ENCODE measurements at regions not wholly inside any gene's neighbourhood (a gene's known extent, or its start where the extent isn't known, plus 50 kb on each side); places are given as distances from the start of the nearest gene placed in this dataset.

DNA sequence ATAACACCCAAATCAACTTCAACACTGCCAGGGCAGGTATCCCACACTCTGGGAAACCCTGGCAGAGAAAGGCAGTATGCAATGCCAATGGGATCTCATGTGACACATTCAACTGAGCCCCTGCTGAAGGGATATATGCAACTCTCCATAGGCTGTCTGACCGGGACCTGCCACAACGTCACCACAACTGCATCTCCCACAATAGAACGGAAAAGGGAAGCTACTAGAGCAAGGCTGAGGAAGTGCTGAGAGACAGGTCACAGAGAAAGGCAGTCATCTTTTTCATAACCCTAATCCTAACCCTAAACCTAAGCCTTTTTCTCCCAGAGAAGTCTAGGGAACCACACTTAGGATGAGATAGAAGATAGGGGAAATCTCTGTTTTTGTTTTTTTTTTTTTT is 345.9 kb upstream of the CD180 start:
- DNase-seq: no peak

DNA sequence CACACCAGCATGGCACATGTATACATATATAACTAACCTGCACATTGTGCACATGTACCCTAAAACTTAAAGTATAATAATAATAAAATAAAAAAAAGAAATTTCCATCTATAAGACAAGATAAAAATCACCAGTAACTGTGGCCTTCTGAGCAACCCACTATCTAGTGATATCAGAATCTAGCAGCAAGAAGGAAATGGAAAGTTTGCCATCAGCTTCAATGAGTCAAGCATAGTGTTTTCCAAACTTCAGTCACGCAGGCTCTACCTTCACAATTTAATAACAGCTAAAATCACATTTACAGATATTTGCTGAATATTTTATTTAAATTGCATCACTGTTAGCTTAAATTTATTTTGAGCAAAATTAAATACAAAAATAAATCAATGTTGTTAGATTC is 345.3 kb upstream of the CD180 start:
- no peak for DNase-seq

DNA sequence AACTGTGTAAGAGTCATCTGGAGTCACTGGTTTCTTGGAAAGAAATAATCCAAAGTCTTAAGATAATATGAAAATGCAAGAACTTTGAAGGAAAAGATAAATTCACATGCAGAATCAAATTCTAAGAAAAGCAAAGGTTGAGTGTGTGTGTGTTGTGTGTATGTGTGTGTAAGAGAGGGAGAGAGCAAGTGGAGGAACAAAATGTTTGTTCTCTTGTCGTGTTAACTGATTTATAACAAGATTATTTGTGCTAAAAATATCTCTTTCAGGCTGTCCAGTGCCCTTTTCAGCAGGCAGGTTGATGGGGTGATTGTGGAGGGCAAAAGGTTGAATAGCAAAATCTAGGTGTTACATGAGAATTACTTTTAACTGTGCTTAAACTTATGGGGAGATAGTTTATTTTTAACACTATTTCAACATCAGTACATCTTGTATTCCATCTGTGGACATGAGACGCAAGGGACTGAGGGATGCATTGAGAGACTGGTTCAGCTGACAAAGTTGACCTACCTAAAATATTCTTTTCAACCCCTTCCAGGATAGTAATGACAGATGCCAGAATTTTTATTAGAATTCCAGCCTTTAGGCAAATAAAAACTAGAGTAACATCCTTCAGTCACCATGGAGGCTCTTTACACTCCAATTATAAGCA is 342.4 kb upstream of the CD180 start:
- no peak for DNase-seq

DNA sequence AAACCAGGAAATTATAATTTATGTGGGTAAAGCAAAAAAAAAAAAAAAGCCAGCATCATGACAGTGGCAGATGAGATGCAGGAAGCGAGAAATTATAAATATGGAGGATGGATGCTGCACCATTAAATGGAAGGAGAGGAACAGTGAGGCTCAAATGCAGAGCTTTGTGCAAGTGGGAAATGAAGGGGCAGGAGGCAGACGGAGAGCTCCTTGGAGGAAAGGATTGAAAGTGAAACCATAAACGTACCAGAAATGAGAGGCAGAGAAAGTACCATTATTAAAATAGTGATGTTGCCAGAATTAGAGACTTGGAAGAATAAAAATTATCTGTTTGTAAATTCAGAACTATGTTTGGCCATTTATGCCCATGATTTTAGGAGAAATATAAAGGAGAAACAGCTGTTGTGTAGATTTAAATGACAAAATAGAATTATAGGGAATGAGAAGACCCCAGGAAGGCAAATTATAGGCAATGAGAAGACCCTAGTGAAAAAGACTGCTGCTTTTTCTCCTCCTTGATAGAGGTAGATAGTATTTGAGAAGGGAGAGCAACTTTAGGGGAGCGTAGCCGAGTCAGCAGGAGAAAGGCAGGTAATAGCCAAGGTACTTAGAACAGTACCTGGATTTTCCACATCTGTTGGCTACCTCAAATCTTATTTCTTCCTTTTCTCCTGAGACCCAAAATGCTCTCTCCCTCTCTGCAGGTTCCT is 341.0 kb upstream of the CD180 start:
- DNase-seq: no peak

DNA sequence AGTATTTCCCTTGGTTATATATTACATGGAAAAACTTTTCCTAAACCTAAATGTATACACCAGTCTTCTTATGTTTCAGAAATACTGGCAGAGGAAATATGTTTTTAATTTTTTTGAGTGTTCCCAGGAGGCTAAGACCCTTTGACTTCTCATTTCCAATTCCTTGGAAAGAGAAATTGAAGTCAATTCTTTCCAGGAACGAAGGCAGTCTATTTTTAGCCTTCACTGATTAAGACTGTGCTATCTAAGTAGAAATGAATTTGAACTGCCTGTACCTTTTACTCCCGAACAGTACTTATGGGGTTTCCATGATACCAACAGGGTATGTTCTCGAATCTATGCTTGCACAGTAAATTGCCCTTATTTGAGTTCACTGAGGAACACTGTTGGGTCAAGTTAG is 340.3 kb upstream of the CD180 start:
- no peak for DNase-seq

GRCh38 chr5:67530609-67531255 is 334.1 kb upstream of the CD180 start:
- DNase-seq: no peak

GRCh38 chr5:67528953-67529352 is 332.4 kb upstream of the CD180 start:
- DNase-seq: no peak

DNA sequence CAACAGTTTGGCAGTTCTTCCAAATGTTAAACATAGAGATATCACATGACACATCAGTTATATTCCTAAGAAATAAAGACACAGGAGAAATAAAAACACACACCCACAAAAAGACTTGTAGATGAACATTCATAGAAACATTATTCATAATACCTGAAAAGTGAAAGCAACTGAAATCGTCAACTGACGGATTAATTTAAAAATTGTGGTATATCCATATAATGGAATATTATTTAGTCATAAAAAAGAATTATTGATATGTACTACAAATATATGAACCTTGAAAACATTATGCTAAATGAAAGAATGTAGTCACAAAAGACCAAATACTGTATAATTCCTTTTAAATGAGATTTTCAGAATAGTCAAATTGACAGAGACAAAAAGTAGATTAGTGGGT is 330.2 kb upstream of the CD180 start:
- DNase-seq: no peak

DNA sequence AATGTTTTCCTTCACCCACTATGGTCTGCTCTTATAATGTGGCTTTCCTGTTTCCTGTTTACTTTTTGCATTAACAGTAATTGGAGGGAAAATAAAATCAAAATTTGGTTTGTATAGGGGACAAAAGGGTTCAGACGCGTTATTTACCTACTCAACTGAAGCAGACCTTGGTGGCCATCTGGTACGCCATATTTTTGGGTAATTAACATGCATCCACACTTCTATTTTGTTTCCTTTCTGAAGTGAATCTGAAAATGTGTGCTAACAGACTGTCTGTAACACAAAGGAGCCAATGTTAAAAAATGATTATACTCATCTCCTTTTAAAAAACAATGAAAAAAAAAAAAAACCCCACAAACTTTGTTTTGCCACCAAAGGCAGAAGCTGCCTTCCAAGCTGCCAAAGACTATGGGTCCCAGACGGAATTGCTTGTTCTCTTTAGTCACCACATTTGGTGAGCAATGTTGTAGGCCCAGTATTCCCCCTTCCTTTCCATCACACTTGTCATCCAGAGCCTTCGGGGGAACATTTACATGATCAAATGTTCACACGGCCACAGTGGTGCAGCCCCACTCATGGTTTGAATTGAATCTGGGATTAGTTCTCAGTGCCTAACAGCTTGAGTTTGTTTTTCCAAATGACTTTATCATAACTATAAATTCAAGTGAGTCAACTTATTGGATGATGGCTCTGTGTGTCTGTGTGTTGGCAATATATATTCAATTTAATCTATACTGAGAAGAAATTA is 323.7 kb upstream of the CD180 start:
- DNase-seq: no peak

GRCh38 chr5:67518227-67518626 is 321.6 kb upstream of the CD180 start:
- no peak for DNase-seq

GRCh38 chr5:67516948-67517565 is 320.5 kb upstream of the CD180 start:
- DNase-seq: no peak

- no peak for DNase-seq
These were observed 319.2 kb upstream of the CD180 start for GRCh38 chr5:67515762-67516161.

DNA sequence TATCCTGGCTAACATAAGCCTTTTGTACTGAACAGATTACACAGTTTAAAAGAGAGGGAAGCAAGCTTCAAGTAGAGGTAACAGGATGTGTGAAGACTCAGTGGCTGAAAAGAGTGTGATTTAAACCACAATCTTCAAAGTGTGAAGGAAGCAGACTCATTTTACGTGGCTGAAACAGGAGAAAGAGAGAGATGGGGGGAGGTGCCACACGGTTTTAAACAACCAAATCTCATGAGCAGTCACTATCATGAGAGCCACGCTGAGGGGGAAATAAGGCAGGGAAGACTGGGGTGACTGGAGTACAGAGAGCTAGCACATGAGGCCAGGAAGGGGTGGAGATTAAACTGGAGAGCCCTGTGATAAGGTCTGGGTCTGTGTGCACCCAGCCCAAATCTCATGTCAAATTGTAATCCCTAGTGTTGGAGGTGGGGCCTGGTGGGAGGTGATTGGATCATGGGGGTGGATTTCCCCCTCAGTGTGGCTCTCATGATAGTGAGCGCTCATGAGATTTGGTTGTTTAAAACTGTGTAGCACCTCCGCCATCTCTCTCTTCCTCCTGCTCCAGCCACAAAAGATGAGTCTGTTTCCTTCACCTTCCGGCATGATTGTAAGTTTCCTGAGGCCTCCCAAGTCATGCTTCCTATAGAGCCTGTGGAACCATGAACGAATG is 318.6 kb upstream of the CD180 start:
- DNase-seq: no peak

DNA sequence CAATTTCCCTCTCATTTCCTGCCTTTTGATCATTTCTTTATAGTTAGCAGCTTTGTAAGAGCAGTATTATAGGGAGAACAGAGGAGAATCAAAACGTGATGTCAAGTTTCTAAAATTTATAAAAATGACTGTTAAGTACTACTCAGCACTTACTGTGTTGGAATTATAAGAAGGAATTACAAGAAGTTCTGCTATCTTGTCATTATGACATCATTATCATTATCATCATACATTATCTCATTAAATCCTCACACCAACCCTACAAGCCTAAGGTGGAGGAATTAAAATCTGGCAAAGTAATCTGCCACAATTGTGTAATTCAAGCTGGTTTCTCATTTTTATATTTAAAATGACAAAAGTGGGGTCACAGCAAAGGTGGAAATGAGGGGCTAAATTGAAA is 316.2 kb upstream of the CD180 start:
- no peak for DNase-seq

DNA sequence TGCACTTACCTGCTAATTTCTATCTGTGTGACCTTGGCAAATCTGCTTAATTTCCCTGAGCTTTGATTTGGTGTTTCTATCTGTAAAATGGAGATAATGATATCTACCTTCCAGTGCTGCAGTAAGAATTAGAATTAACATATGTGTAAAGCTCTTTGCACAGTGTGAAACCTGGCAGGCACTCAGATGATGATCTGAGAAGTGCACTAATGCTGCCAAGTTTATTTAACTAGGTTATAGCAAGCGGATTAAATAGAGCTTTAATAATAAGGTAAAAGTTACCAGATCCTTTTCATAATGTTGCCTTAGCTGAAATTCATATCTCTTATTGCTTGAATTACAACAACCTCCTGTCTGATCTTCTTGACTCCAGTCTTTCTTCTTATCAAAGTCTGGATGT is 315.3 kb upstream of the CD180 start:
- no peak for DNase-seq

DNA sequence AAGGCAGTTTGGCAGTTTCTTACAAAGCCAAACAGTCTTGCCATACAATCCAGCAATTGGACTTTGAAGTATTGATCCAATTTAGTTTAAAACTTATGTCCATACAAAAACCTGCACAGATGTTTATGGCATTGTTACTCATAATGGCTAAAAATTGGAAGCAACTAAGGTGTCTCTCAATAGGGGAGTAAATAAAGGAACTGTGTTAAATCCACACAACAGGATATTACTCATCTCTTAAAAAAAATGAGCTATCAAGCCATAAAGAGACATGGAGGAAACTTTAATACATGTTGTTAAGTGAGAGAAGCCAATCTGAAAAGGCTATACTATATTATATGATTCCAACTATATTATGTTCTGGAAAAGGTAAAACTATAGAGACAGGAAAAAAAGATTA is 313.6 kb upstream of the CD180 start:
- DNase-seq: no peak

- no peak for DNase-seq
These were observed 313.0 kb upstream of the CD180 start for GRCh38 chr5:67509402-67510186.

DNA sequence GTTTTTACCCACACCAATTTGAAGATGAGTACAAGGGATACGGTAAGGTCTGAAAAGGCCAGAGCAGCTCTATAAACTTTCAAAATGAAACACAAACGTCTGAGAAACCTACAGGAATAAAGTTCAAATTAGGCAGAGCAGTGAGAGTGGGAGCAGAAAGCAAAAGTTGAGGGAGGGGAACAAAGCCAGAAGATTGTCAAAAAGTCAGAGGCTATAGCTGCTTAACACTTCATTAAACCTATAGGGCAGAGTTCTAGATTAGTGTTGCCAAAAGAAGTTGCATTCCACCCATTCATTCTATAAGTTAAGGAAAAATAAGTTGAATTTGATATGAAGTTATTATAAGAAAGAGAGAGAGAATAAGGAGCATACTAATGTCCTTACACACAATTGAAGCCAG is 309.6 kb upstream of the CD180 start:
- no peak for DNase-seq

DNA sequence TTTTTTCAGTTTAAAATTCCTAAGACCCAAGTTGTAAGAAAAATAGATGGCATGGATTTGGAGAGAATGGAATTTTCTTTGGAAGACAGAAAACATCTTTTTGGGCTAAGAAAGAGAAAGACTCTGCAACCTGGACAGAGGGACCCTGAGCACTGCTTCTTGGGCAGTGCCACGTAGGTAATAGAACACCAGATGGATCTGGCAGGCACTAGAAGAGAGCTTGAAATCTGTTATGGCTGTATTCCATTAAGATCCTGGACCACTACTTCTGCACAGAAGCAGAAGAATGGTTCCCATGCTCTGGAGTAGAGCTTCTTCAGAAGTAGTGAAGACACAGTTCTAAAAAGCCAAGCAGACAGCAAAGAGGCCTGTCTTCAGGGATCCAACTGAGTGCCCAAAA is 306.4 kb upstream of the CD180 start:
- no peak for DNase-seq

- DNase-seq: no peak
These were observed 299.5 kb upstream of the CD180 start for GRCh38 chr5:67496051-67496450.

DNA sequence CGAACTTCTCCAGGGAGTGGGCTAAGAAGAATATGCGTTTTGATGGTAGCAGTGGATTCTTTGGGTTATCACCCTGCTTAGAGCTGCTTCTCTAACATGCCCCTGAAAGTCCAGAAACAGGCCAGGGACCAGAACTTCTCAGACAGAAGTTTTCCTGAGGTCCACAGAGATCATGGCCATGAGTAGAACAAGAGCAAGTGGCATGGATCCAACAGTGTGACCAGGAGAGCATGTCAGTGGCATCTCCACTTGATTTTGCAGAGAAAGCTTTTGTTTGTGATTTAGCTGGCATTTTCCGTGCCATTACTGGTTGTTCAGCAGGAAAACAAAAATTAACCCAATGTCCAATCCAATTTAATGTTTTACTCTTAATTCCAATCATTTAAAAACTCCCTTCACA is 298.5 kb upstream of the CD180 start:
- no peak for DNase-seq
